Middle frontal gyrus (tissue), 1 donor: ENCODE measurements at regions not wholly inside any gene's neighbourhood (a gene's known extent, or its start where the extent isn't known, plus 50 kb on each side); places are given as distances from the start of the nearest gene placed in this dataset.
"Not testable (repeated sequence)": the region's sequence is repeated elsewhere in the genome, so short reads cannot be mapped to it uniquely, and the experiment has no call there.

Source experiments
- DNase-seq: peaks from one replicate; pipeline ENCODE4 v3.0.0-alpha.2; 2015; ENCODE audit warnings: low spot score; ENCODE audit errors: extremely low spot score

DNA sequence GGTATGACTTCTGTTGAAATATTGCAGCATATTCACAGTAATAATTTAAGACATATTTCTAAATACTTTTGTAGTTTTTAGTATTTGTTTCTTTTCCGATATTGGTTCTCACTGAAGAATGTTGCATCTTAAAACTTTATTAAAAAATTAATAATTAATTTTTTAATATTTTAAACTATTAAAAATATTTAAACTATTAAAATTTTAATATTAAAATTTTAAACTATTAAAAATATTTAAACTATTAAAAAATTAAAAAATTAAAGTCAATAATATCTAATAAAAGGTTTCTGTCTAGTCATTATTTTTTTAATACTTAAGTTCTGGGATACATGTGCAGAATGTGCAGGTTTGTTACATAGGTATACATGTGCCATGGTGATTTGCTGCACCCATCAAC lies 149.3 kb upstream of the CCNH start:
- DNase-seq: no peak

GRCh38 chr5:87560528-87560927 lies 147.8 kb upstream of the CCNH start:
- DNase-seq: no peak

GRCh38 chr5:87551911-87552310 lies 139.2 kb upstream of the CCNH start:
- DNase-seq: no peak

DNA sequence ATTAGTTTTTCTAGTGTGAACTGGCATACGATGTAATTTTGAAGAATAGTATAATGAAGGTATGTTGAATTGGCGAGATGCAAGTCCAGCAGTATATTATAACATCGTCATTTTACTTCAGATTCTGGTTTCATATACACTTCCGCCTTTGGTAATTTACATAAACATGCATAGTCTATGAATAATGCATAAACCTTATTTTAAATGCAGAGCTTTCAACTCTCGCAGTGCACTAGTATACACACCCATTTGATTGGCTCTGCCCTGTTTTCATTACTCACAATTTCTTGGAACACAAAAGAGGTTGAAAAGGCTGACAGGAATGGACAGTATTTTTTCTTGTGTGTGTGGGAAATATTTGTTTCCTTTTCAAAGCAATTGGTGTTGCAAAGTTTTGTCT lies 128.9 kb upstream of the CCNH start:
- DNase-seq: no peak

DNA sequence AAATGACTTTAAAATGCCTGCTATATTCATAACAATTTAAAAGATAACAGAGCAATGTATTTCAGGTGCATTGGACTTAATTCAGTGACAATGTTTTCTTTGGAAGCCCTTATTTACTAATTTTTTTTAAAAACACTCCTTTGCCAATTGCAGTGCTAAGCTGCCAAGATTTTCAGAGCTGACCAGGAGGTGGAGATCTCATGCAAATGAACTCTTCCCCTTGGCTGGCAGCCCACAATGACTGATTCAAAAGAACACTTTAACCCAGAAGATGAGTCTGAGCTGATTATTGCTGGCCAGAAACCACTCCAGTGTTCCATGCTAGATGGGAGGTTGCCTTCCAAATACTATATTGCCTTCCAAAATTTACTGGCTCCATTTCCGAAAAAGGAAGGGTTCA lies 128.3 kb upstream of the CCNH start:
- DNase-seq: peak; percentile 76

GRCh38 chr5:87539839-87540238 lies 127.1 kb upstream of the CCNH start:
- no peak for DNase-seq

DNA sequence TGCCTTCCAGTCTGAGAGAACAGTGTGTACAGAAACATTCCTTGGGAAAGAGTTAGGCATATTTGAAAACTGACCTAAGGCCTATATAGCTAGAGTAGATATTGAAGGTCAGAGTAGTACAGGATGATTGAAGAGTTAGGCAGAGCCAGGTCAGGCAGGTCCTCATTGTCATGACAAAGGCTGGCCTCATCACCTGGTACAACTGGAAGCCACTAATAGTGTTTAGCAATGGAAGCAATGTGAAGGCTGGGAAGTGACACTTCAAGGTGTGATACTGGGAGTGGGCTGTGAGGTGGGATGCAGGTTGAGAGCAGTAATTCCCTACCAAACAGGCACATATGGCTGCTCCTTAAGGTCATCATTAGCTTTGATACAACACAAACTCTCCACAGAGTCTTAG lies 123.6 kb upstream of the CCNH start:
- no peak for DNase-seq

GRCh38 chr5:87535706-87536105 lies 123.0 kb upstream of the CCNH start:
- DNase-seq: no peak

- DNase-seq: no peak
Measured at GRCh38 chr5:87529486-87530076, 116.9 kb upstream of the CCNH start.

DNA sequence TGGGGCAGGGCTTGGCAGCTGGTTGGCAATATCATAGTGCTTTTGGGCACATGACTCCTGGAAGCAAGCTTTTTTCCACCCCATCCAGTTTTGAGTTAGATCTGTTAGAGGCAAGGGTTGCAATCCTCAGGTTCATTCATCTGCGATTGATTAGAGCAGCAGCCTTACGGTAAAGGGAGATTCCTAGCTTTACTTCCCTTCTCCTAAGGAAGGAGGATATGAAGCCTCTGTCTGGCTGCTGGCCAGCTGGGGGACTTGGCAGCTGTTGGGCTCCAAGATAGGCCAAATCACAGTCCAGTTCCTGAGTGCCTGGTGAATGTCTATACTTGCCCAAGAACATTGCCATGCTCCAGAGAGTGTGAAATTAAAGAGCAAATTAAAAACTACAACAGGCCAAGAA lies 113.4 kb upstream of the CCNH start:
- no peak for DNase-seq

- DNase-seq: no peak
Measured at GRCh38 chr5:87524217-87524616, 111.5 kb upstream of the CCNH start.

DNA sequence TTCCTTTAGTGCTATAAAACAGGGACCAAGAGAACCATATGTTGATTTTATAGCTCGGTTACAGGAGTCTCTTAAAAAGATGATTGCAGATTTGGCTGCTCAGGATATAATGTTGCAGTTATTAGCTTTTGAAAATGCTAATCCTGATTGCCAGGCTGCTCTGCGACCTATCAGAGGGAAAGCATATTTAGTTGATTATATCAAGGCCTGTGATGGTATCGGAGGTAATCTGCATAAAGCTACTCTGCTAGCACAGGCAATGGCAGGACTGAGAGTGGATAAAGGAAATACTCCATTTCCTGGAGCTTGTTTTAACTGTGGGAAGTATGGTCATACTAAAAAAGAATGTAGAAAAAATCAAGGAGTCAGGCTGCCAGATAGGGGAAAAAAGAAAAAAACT lies 99.0 kb upstream of the CCNH start:
- DNase-seq: not testable (repeated sequence)

GRCh38 chr5:87503004-87503403 lies 90.3 kb upstream of the CCNH start:
- DNase-seq: no peak

GRCh38 chr5:87499478-87500410 lies 87.0 kb upstream of the CCNH start:
- no peak for DNase-seq
